Activated naive CD8-positive, alpha-beta T cell treated with anti-CD3 and anti-CD28 coated beads, Interleukin-2, amount 50 U/mL, for 24 hours (primary cell): ENCODE measurements at regions not wholly inside any gene's neighbourhood (a gene's known extent, or its start where the extent isn't known, plus 50 kb on each side); places are given as distances from the start of the nearest gene placed in this dataset.

Experiments
- ATAC-seq: fragments of 150-1000 bp; cut with Tn5 transposase; one replicate; pipeline ENCODE4 v1.10.0; 2021
- DNase-seq: peaks from one replicate; pipeline ENCODE4 v3.0.0; 2021
- H3K27ac Mint-ChIP-seq: one replicate; pipeline ENCODE4 v1.8.0; 2021; ENCODE audit warnings: mild to moderate bottlenecking, mixed read lengths
- H3K27me3 Mint-ChIP-seq: one replicate; pipeline ENCODE4 v1.8.0; 2021; ENCODE audit warnings: mixed read lengths
- H3K36me3 Mint-ChIP-seq: one replicate; pipeline ENCODE4 v1.8.0; 2021; ENCODE audit warnings: low read depth, mixed read lengths
- H3K4me1 Mint-ChIP-seq: one replicate; pipeline ENCODE4 v1.8.0; 2021; ENCODE audit warnings: mixed read lengths
- H3K4me3 Mint-ChIP-seq: one replicate; pipeline ENCODE4 v1.8.0; 2021; ENCODE audit warnings: mild to moderate bottlenecking, moderate library complexity, mixed read lengths
- H3K9me3 Mint-ChIP-seq: one replicate; pipeline ENCODE4 v1.8.0; 2021; ENCODE audit warnings: mixed read lengths

DNA sequence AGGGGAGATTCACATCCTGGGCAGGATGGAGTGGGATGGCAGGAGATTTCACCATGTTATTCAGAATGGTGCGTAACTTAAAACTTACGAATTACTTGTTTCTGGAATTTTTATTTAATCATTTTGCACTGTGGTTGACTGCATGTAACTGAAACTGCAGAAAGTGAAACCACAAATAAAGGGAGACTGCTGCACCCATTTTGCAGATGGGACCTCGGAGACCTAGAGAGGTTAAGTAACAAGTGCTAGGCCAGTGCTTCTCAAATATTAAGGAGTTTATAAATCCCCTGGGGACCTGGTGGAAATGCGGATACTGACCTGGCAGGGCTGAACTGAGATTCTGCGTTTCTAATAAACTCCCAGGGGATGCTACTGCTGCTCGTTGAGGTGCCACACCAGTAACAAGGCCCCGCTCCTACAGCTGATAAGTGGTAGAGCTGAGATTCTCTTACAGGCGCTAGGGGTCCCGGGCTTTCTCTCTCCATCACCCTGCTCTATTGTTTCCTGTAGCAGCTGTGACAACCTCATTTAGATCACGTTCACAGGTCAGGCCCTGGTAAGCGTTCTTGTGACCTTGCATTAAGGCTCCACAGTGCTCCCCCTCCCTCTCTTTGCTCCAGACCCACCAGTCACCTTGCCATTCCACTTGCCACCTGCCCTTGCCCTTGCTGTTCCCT lies 167.1 kb upstream of the CDH13 start:
- Mint-ChIP-seq H3K27ac (no peak overlapping the region), H3K9me3 (no peaks in the 10 kb centered on the region), H3K4me1 (no peaks in the 10 kb centered on the region), H3K4me3 (no peak overlapping the region), H3K36me3 (no peaks in the 10 kb centered on the region), H3K27me3 (peaks cover 9% of the 10 kb centered on the region)
- no peak for DNase-seq
- ATAC-seq: no peak

DNA sequence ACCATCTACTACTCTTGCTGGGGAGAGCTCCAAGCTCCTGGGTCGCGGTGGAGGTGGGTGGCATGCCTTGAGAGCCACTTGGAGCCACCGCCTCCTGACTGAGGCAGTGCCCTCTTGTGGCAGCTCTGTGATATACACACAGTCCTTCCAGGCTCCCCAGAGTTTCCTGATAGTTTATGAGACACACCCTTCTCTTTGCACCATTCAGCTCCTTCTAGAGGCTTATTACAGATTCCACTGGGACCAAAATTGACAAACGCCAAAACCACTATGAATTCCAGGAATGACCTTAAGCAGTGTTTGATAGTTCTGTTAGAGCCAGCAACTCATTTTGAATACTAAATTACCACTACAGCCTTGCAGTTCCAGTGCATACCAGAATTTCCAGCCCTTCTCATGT lies 170.1 kb upstream of the CDH13 start:
- Mint-ChIP-seq H3K4me3 (no peak overlapping the region), H3K27me3 (peaks cover 5% of the 10 kb centered on the region), H3K27ac (no peak overlapping the region), H3K36me3 (no peaks in the 10 kb centered on the region), H3K4me1 (no peaks in the 10 kb centered on the region), H3K9me3 (no peaks in the 10 kb centered on the region)
- ATAC-seq (peak; percentile 57), DNase-seq (peak; percentile 49)

DNA sequence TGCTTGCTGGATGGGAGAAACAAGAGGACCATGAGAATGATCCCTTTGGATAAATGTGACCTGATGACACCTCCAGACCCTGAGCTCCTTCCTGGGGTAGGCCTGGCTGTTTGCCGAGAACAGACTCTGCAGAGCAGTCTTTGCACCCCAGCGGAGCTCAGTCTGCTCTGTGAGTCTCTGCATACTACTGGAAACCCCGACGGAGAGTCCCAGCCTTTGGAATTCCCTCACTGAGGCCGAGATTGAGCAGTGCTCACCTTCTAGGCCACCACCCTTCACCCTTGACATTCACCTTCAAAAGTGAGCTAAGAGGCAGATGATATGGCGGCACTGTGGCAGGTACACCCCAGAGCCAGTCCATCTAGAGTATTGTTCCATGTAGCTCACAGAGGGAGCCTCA lies 172.2 kb upstream of the CDH13 start:
- peaks cover 4% of the 10 kb centered on the region for H3K27me3 Mint-ChIP-seq

DNA sequence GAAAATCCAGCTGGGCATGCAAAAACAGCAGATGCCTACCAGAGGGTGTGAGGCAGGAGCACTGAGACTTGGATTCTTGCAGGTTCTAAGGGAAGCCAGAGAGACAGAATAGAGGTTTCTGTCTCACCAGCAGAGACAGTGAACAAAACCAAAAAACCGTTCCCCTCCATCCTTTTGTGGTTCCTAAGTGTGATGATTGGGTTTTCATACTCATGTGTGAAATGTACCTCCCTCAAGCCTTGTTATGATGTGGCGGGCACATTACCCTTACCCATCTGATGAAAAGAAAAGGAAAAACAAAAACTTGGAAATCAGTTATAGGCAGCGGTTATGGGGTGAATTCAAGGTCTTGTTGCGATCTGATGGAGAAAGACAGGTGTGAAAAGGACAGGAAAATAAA lies 172.6 kb upstream of the CDH13 start:
- Mint-ChIP-seq H3K36me3 (no peaks in the 10 kb centered on the region), H3K9me3 (peaks cover 3% of the 10 kb centered on the region), H3K4me3 (no peak overlapping the region), H3K27me3 (peaks cover 4% of the 10 kb centered on the region), H3K4me1 (no peaks in the 10 kb centered on the region), H3K27ac (no peak overlapping the region)
- ATAC-seq (no peak), DNase-seq (no peak)

More for the DNA sequence above, 172.2 kb upstream of the CDH13 start:
- no peaks in the 10 kb centered on the region for H3K4me1 Mint-ChIP-seq
- no peak overlapping the region for H3K27ac Mint-ChIP-seq
- H3K4me3 Mint-ChIP-seq: no peak overlapping the region
- H3K9me3 Mint-ChIP-seq: no peaks in the 10 kb centered on the region
- no peak for ATAC-seq
- no peaks in the 10 kb centered on the region for H3K36me3 Mint-ChIP-seq
- DNase-seq: no peak

DNA sequence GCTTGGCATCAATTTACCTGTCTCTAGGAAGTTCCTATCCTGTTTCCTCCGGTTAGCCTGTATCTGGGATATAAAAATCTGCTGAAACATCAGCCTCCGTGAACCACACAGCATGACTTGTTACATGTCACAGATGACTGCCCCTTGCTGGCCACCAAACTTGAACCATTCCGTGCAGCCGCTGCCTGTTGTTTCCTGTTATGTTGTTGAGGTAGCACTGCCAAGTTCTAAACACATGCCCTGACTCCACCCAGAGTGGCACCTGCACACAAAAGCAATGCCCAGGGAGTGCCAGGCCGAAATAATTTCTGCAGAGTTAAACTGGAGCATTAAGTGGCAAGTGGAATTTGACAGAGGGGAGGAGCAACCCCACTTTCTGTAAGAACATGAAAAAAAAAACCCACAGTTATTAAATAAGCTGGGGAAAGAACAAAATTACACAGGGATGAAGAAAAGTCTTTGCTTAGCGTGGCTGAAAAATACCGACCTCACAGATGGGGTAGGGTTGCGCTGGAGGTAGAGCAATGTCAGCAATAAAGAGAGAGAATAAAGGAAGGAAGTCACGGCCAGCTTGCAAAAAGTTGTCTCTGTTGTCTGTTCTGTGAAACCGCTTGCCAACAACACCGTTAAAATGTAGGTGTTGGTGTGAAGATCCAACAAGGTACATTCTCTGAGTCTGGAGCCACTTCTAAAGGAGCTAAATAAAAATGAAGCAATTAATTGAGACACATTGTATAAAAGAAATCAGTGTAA lies 174.6 kb upstream of the CDH13 start:
- ATAC-seq: no peak
- no peaks in the 10 kb centered on the region for H3K4me1 Mint-ChIP-seq

GRCh38 chr16:82451449-82451848 lies 175.3 kb upstream of the CDH13 start:
- H3K4me3 Mint-ChIP-seq: no peak overlapping the region

More for the DNA sequence above, 174.6 kb upstream of the CDH13 start:
- H3K4me3 Mint-ChIP-seq: no peak overlapping the region
- H3K27me3 Mint-ChIP-seq: peaks cover 5% of the 10 kb centered on the region
- no peak overlapping the region for H3K27ac Mint-ChIP-seq
- DNase-seq: no peak
- peaks cover 4% of the 10 kb centered on the region for H3K9me3 Mint-ChIP-seq
- H3K36me3 Mint-ChIP-seq: no peaks in the 10 kb centered on the region

DNA sequence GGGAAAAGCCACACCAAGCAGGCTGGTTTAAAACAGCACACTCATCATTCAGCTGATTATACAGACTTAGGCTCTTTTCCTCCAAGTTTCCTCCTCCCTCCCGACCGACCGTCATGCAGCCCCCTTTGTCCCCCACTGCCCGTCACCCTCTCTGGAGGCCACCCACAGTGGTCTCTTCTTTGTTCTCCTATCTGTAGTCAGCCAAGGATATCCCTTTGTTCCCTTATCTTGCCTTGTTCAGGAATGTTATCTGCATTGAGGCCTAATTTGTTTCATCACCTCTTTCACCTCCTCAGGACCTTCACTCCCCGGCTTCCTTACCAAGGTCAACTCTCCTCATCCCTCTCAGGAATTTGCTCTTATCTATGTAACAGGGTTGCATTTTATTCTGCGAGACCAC lies 186.4 kb upstream of the CDH13 start:
- Mint-ChIP-seq H3K4me1 (no peaks in the 10 kb centered on the region), H3K4me3 (no peak overlapping the region), H3K27ac (no peak overlapping the region), H3K9me3 (no peaks in the 10 kb centered on the region), H3K27me3 (peaks cover 11% of the 10 kb centered on the region), H3K36me3 (no peaks in the 10 kb centered on the region)
- DNase-seq (no peak), ATAC-seq (no peak)

More at GRCh38 chr16:82451449-82451848, 175.3 kb upstream of the CDH13 start:
- no peaks in the 10 kb centered on the region for H3K4me1 Mint-ChIP-seq
- peaks cover 4% of the 10 kb centered on the region for H3K9me3 Mint-ChIP-seq
- H3K27me3 Mint-ChIP-seq: peaks cover 2% of the 10 kb centered on the region
- H3K36me3 Mint-ChIP-seq: no peaks in the 10 kb centered on the region
- ATAC-seq (no peak), DNase-seq (no peak)
- no peak overlapping the region for H3K27ac Mint-ChIP-seq

- H3K4me1 Mint-ChIP-seq: no peaks in the 10 kb centered on the region
- no peak overlapping the region for H3K27ac Mint-ChIP-seq
- H3K36me3 Mint-ChIP-seq: no peaks in the 10 kb centered on the region
- peaks cover 11% of the 10 kb centered on the region for H3K27me3 Mint-ChIP-seq
- DNase-seq: no peak
- H3K4me3 Mint-ChIP-seq: no peak overlapping the region
- H3K9me3 Mint-ChIP-seq: no peaks in the 10 kb centered on the region
- ATAC-seq: no peak
Observed at GRCh38 chr16:82439678-82440293, 187.0 kb upstream of the CDH13 start.

- ATAC-seq (no peak), DNase-seq (no peak)
- H3K27me3 Mint-ChIP-seq: peaks cover 7% of the 10 kb centered on the region
- H3K4me3 Mint-ChIP-seq: no peak overlapping the region
- no peaks in the 10 kb centered on the region for H3K9me3 Mint-ChIP-seq
- H3K4me1 Mint-ChIP-seq: no peaks in the 10 kb centered on the region
- H3K36me3 Mint-ChIP-seq: no peaks in the 10 kb centered on the region
- H3K27ac Mint-ChIP-seq: no peak overlapping the region
Observed at GRCh38 chr16:82433042-82433441, 193.7 kb upstream of the CDH13 start.

- ATAC-seq (no peak), DNase-seq (no peak)
- H3K9me3 Mint-ChIP-seq: no peaks in the 10 kb centered on the region
- peaks cover 7% of the 10 kb centered on the region for H3K27me3 Mint-ChIP-seq
- H3K4me1 Mint-ChIP-seq: no peaks in the 10 kb centered on the region
- no peak overlapping the region for H3K4me3 Mint-ChIP-seq
- H3K27ac Mint-ChIP-seq: no peak overlapping the region
- no peaks in the 10 kb centered on the region for H3K36me3 Mint-ChIP-seq
Observed at GRCh38 chr16:82432261-82432660, 194.5 kb upstream of the CDH13 start.

GRCh38 chr16:82425661-82426060 lies 201.1 kb upstream of the CDH13 start:
- peaks cover 10% of the 10 kb centered on the region for H3K27me3 Mint-ChIP-seq
- peaks cover 7% of the 10 kb centered on the region for H3K9me3 Mint-ChIP-seq
- no peak for ATAC-seq
- DNase-seq: no peak
- no peak overlapping the region for H3K27ac Mint-ChIP-seq
- H3K4me1 Mint-ChIP-seq: no peaks in the 10 kb centered on the region
- H3K36me3 Mint-ChIP-seq: no peaks in the 10 kb centered on the region
- no peak overlapping the region for H3K4me3 Mint-ChIP-seq

- ATAC-seq: no peak
- Mint-ChIP-seq H3K4me1 (no peaks in the 10 kb centered on the region), H3K4me3 (no peak overlapping the region)
Observed at GRCh38 chr16:82421851-82422250, 204.9 kb upstream of the CDH13 start.

DNA sequence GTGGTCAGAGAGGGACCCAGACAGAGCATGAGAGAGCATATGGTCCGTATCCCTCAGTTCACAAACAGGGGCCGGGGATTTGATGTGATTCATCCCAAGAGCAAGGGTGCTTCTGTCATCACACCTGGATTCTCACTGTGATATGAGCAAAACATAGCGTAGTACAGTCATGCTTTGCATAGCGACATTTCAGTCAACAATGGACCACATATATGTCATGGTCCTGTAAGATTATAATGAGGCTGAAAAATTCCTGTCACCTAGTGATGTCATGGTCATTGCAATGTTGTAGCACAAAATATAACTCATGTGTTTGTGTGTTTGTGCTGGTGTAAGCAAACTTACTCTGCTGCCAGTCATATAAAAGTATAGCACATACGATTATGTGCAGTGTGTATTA lies 207.4 kb upstream of the CDH13 start:
- H3K27ac Mint-ChIP-seq: no peak overlapping the region
- no peaks in the 10 kb centered on the region for H3K4me1 Mint-ChIP-seq
- ATAC-seq: no peak
- H3K27me3 Mint-ChIP-seq: peaks cover 3% of the 10 kb centered on the region
- no peaks in the 10 kb centered on the region for H3K9me3 Mint-ChIP-seq
- DNase-seq: no peak
- no peak overlapping the region for H3K4me3 Mint-ChIP-seq
- H3K36me3 Mint-ChIP-seq: no peaks in the 10 kb centered on the region

More at GRCh38 chr16:82421851-82422250, 204.9 kb upstream of the CDH13 start:
- Mint-ChIP-seq H3K36me3 (no peaks in the 10 kb centered on the region), H3K9me3 (peaks cover 7% of the 10 kb centered on the region), H3K27ac (no peak overlapping the region), H3K27me3 (peaks cover 6% of the 10 kb centered on the region)
- DNase-seq: no peak

DNA sequence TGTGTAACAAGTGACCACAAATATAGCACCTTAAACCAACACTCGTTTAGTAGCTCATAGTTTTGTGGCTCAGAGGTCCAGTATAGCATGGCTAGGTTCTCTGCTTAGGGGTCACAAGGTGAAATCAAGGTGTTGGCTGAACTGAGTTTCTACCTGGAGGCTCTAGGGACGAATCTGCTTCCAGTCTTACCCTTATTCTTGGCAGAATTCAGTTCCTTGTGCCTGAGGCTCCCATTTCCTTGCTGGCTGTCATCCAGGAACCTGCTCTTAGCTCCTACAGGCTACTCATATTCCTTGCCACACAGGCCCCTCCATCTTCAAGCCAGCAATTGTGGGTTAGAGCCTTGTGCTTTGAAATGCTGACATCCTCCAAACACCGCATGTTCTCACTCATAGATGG lies 212.3 kb upstream of the CDH13 start:
- Mint-ChIP-seq H3K9me3 (no peaks in the 10 kb centered on the region), H3K27ac (no peak overlapping the region), H3K4me1 (no peaks in the 10 kb centered on the region), H3K36me3 (no peaks in the 10 kb centered on the region), H3K4me3 (no peak overlapping the region), H3K27me3 (no peaks in the 10 kb centered on the region)
- ATAC-seq (no peak), DNase-seq (no peak)

DNA sequence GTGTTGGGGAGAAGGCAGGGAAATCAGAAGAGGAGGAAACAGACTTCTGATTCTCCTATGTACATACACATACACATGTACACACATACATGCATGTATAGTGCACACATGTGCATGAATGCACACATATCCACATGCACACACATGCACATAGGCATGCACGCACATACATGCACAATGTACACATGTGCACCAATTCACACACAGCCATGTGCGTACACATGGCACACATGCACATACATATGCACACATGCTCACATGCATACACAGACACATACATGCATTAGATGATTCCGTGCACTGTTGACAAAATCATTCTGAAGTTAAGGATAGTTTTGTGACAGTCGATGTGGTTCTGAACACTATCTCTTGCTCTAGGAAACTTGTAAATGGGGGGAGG lies 214.0 kb upstream of the CDH13 start:
- Mint-ChIP-seq H3K27ac (no peak overlapping the region), H3K27me3 (peaks cover 1% of the 10 kb centered on the region), H3K4me1 (no peaks in the 10 kb centered on the region), H3K4me3 (no peak overlapping the region), H3K9me3 (no peaks in the 10 kb centered on the region), H3K36me3 (no peaks in the 10 kb centered on the region)
- DNase-seq (no peak), ATAC-seq (no peak)
